Smooth muscle cell (in vitro differentiated cells): ENCODE measurements at regions not wholly inside any gene's neighbourhood (a gene's known extent, or its start where the extent isn't known, plus 50 kb on each side); places are given as distances from the start of the nearest gene placed in this dataset.

Experiments
- DNase-seq: peaks from one replicate; lab custom pipeline; 2025; ENCODE audit not compliant: unreplicated experiment; lab: John Stamatoyannopoulos, UW
- H2AFZ ChIP-seq: fragments of 200-600 bp; sonication (generic); 2 replicates; pipeline ENCODE4 v1.6.0; 2016; ENCODE audit warnings: antibody characterized with exemption, low read depth, mild to moderate bottlenecking
- H3F3A ChIP-seq: fragments of 200-600 bp; sonication (generic); 2 replicates; pipeline ENCODE4 v1.6.0; 2017; ENCODE audit warnings: antibody characterized with exemption, low read depth
- H3K27ac ChIP-seq: fragments of 200-600 bp; sonication (generic); 2 replicates; pipeline ENCODE4 v1.5.1; 2016; ENCODE audit warnings: low read depth, mild to moderate bottlenecking
- H3K27me3 ChIP-seq: fragments of 200-600 bp; sonication (generic); 2 replicates; pipeline ENCODE4 v1.6.1; 2016; ENCODE audit warnings: low read depth, mild to moderate bottlenecking
- H3K36me3 ChIP-seq: fragments of 200-600 bp; sonication (generic); 2 replicates; pipeline ENCODE4 v1.5.1; 2016; ENCODE audit warnings: low read depth
- H3K4me1 ChIP-seq: fragments of 200-600 bp; sonication (generic); 2 replicates; pipeline ENCODE4 v1.5.1; 2016; ENCODE audit warnings: low read depth
- H3K4me2 ChIP-seq: fragments of 200-600 bp; sonication (generic); 2 replicates; pipeline ENCODE4 v1.6.0; 2016; ENCODE audit warnings: mild to moderate bottlenecking
- H3K4me3 ChIP-seq: fragments of 200-600 bp; sonication (generic); 2 replicates; pipeline ENCODE4 v1.5.1; 2016; ENCODE audit warnings: mild to moderate bottlenecking
- H3K79me2 ChIP-seq: fragments of 200-600 bp; sonication (generic); 2 replicates; pipeline ENCODE4 v1.6.0; 2016; ENCODE audit warnings: low read depth, mild to moderate bottlenecking
- H3K9ac ChIP-seq: fragments of 200-600 bp; sonication (generic); 2 replicates; pipeline ENCODE4 v1.6.0; 2016; ENCODE audit warnings: low read depth
- H3K9me3 ChIP-seq: fragments of 200-600 bp; sonication (generic); replicated peaks from 2 replicates; pipeline ENCODE4 v1.5.1; 2016; ENCODE audit warnings: low read depth
- H4K20me1 ChIP-seq: fragments of 200-600 bp; sonication (generic); 2 replicates; pipeline ENCODE4 v1.6.0; 2016; ENCODE audit warnings: low read depth
- WGBS: methylation state at CpG from one replicate; pipeline ENCODE4 v1.1.7; 2016; ENCODE audit warnings: low lambda C conversion rate; 5-methylcytosine and 5-hydroxymethylcytosine counted together
- TF ChIP-seq, protein P1 (sequence below): fragments of 200-600 bp; sonication (generic); IDR thresholded peaks from 2 replicates; pipeline ENCODE4 v1.5.1; 2017; ENCODE audit warnings: borderline replicate concordance, mild to moderate bottlenecking, antibody characterized with exemption; ENCODE audit not compliant: insufficient read depth, poor library complexity, severe bottlenecking

DNA sequence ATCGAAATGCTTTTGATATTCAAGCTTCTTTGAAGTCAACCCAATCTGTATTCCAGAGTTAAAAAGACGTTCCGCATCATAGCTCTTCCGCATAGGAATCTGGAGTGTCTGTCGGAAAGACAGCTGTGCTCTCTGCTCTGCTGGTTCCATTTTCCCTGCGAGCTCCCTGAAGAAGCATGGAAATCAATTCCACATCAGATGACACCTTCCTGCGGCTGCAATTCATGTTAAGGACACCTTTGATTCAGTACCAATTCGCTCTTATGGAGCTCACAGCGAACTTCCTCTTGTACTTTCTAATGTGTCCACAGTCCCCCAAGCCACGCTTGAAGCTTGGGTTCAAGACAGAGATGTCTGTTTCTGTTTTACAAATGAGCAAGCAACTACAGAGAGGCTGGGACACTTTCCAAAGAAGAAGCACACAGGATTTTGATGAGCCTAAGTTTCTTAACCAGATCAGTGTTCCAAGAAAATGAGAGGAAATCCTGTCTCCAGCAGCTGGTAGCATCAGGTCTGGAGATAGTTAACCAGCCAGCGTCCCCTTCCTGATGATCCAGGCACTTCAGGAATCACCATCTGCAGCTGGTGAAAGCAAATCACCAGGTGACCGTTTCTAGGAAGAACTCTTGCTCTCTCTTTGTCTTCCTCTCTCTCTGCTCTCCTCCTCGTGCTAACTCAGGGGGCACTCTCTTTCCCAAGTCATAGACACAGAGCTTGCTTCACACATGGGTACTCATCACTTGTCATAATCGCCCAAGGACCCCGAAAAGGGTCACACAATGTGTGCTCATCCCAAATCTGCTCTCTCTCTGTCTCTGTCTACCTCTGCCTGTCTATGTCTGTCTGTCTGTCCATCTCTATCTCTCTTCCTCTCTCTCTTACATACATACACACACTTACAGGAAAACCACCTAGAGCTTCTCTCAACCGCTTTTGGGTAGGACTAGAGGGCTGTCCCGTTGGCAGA lies 281.8 kb downstream of the FAM43A start:
- 84% methylated on average over 17 of the region's 17 CpGs for WGBS
- Histone ChIP-seq H3F3A (no peaks in the 10 kb centered on the region), H3K4me2 (no peak overlapping the region), H3K4me3 (no peak overlapping the region), H3K9ac (no peak overlapping the region), H2AFZ (no peak overlapping the region), H3K79me2 (no peaks in the 10 kb centered on the region), H3K27me3 (no peaks in the 10 kb centered on the region), H3K36me3 (no peaks in the 10 kb centered on the region), H4K20me1 (no peaks in the 10 kb centered on the region), H3K4me1 (no peaks in the 10 kb centered on the region), H3K27ac (no peak overlapping the region), H3K9me3 (no peaks in the 10 kb centered on the region)
- TF ChIP-seq, protein P1, sequence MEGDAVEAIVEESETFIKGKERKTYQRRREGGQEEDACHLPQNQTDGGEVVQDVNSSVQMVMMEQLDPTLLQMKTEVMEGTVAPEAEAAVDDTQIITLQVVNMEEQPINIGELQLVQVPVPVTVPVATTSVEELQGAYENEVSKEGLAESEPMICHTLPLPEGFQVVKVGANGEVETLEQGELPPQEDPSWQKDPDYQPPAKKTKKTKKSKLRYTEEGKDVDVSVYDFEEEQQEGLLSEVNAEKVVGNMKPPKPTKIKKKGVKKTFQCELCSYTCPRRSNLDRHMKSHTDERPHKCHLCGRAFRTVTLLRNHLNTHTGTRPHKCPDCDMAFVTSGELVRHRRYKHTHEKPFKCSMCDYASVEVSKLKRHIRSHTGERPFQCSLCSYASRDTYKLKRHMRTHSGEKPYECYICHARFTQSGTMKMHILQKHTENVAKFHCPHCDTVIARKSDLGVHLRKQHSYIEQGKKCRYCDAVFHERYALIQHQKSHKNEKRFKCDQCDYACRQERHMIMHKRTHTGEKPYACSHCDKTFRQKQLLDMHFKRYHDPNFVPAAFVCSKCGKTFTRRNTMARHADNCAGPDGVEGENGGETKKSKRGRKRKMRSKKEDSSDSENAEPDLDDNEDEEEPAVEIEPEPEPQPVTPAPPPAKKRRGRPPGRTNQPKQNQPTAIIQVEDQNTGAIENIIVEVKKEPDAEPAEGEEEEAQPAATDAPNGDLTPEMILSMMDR: no peak
- DNase-seq: no peak

DNA sequence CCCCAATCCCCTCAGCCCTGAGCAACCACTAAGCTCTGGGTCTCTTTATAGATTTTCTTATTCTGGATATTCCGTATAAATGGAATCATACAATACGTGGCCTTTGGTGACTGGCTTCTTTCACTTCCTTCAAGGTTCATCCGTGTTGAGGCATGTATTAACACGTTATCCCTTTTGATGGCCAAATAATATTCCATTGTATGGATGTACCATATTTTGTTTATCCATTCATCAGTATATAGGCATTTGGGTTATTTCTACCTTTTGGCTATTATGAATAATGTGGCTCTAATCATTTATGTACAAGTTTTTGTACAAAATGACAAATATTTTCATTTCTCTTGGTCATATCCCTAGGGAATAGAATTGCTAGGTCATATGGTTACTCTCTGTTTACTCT lies 284.4 kb downstream of the FAM43A start:
- H3K27ac ChIP-seq: no peak overlapping the region
- H3K4me3 ChIP-seq: no peak overlapping the region
- H3K27me3 ChIP-seq: no peaks in the 10 kb centered on the region
- H3K79me2 ChIP-seq: no peaks in the 10 kb centered on the region
- H3F3A ChIP-seq: no peaks in the 10 kb centered on the region
- DNase-seq: no peak
- no peaks in the 10 kb centered on the region for H3K9me3 ChIP-seq
- no peaks in the 10 kb centered on the region for H3K4me1 ChIP-seq
- H4K20me1 ChIP-seq: no peaks in the 10 kb centered on the region
- no peak overlapping the region for H3K9ac ChIP-seq
- TF ChIP-seq, protein P1: no peak
- WGBS: 95% methylated on average over 4 of the region's 4 CpGs
- H3K36me3 ChIP-seq: no peaks in the 10 kb centered on the region
- H3K4me2 ChIP-seq: no peak overlapping the region
- H2AFZ ChIP-seq: no peak overlapping the region

DNA sequence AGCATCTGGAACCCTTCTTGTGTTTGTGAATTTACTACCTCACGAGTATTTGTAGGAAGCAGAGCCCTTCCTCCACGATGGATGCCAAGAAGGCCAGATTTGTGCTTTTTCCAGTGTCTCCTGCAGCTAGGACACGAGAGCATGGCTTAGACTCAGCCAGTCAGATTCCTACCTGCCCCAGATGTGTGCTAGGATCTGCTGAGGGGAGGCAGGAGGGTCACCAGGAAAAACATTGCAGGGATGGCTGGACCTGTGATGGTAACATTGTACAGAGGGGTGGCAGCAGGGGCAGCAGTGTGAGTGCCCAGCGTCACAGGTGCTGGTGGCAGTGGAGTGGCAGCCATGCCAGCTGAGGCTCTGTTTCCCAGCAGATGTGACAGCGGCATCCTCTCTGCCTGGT lies 285.3 kb downstream of the FAM43A start:
- WGBS: 88% methylated on average over 5 of the region's 5 CpGs
- no peak for DNase-seq
- H4K20me1 ChIP-seq: no peaks in the 10 kb centered on the region

More for the DNA sequence above, 285.3 kb downstream of the FAM43A start:
- TF ChIP-seq, protein P1: no peak
- no peak overlapping the region for H2AFZ ChIP-seq
- H3K79me2 ChIP-seq: no peaks in the 10 kb centered on the region
- no peak overlapping the region for H3K27ac ChIP-seq
- H3K36me3 ChIP-seq: no peaks in the 10 kb centered on the region
- H3K27me3 ChIP-seq: no peaks in the 10 kb centered on the region
- no peaks in the 10 kb centered on the region for H3F3A ChIP-seq
- H3K4me3 ChIP-seq: no peak overlapping the region
- no peak overlapping the region for H3K4me2 ChIP-seq
- no peak overlapping the region for H3K9ac ChIP-seq
- no peaks in the 10 kb centered on the region for H3K4me1 ChIP-seq
- H3K9me3 ChIP-seq: no peaks in the 10 kb centered on the region
